HepG2 (cell line): ENCODE measurements at regions not wholly inside any gene's neighbourhood (a gene's known extent, or its start where the extent isn't known, plus 50 kb on each side); places are given as distances from the start of the nearest gene placed in this dataset.

ENCODE experiments used
- ATAC-seq: fragments of 200-7000 bp; cut with Tn5 transposase; 3 replicates; pipeline ENCODE4 v1.9.1; 2020; ENCODE audit warnings: mild to moderate bottlenecking, moderate library complexity
- BruUV-seq: library from RNA; stranded (reverse); fragments of 400-500 nt; replicated peaks from 2 replicates; lab custom pipeline; 2021; lab: Mats Ljungman, UMichigan
- CTCF ChIA-PET: fragments of 300-600 bp; formaldehyde crosslinking; extraction: SDS; loops from one replicate; lab custom pipeline; 2021; ENCODE audit warnings: low total read pairs, inconsistent platforms, low intra/inter-chr PET ratio; lab: Yijun Ruan, JAX
- POLR2A ChIA-PET: fragments of 350-600 bp; sonication (Branson Sonifier 250); formaldehyde crosslinking; loops from one replicate; lab custom pipeline; 2020; ENCODE audit warnings: antibody characterized with exemption, inconsistent platforms; lab: Yijun Ruan, JAX
- DNase-seq: peaks from one replicate; pipeline ENCODE4 v3.0.0-alpha.2; 2015; ENCODE audit warnings: low spot score
- FAIRE-seq: peaks from 3 replicates; lab custom pipeline; 2011; peaks lifted over from hg19 to GRCh38; lab: Jason Lieb, UNC
- H2AFZ ChIP-seq: one replicate; pipeline ENCODE4 v1.6.1; 2011; ENCODE audit warnings: low read length, inconsistent platforms
- H3K27ac ChIP-seq: fragments of 300-600 bp; 3 replicates; pipeline ENCODE4 v1.8.0; 2011; ENCODE audit warnings: mixed run types, mild to moderate bottlenecking, mixed read lengths, low read length, inconsistent platforms; ENCODE audit not compliant: insufficient read depth; ENCODE audit errors: extremely low read length
- H3K27me3 ChIP-seq, 2 experiments: fragments of 200-600 bp in 1 of 2; 2 replicates in 1 of 2; 3 replicates in 1 of 2; pipeline versions ENCODE4 v1.6.0 to v1.8.0; 2011; ENCODE audit warnings: low read length in 2 of 2, mild to moderate bottlenecking in 2 of 2, moderate library complexity in 2 of 2, inconsistent platforms in 1 of 2; ENCODE audit not compliant: insufficient read depth in 2 of 2, control insufficient read depth in 1 of 2
- H3K36me3 ChIP-seq, 2 experiments: fragments of 200-600 bp in 1 of 2; replicated peaks in 1 of 2; 2 replicates in 1 of 2; 3 replicates in 1 of 2; pipeline versions ENCODE4 v1.5.1 to v1.8.0; 2011; ENCODE audit warnings: low read length in 2 of 2, inconsistent platforms in 1 of 2; ENCODE audit not compliant: insufficient read depth in 2 of 2, control insufficient read depth in 1 of 2
- H3K4me1 ChIP-seq: 2 replicates; pipeline ENCODE4 v1.5.1; 2012; ENCODE audit warnings: low read length, inconsistent platforms; ENCODE audit not compliant: insufficient read depth
- H3K4me2 ChIP-seq: 2 replicates; pipeline ENCODE4 v1.6.0; 2011; ENCODE audit warnings: low read depth, low read length, inconsistent platforms
- H3K4me3 ChIP-seq, 3 experiments: fragments of 200-600 bp in 1 of 3; sonication (generic), shearing (Covaris generic) in 1 of 3; replicated peaks in 1 of 3; 2 replicates each; pipeline ENCODE4 v1.5.1; 2011 to 2016; ENCODE audit warnings: low read length in 3 of 3, inconsistent platforms in 2 of 3, low read depth in 2 of 3, mild to moderate bottlenecking in 2 of 3, control low read depth in 1 of 3, mixed read lengths in 1 of 3; ENCODE audit not compliant: insufficient read depth in 1 of 3
- H3K79me2 ChIP-seq: one replicate; pipeline ENCODE4 v1.6.1; 2011; ENCODE audit warnings: low read length, inconsistent platforms; ENCODE audit not compliant: insufficient read depth
- H3K9ac ChIP-seq: 2 replicates; pipeline ENCODE4 v1.6.0; 2011; ENCODE audit warnings: mild to moderate bottlenecking, low read depth, low read length, inconsistent platforms; ENCODE audit not compliant: insufficient read depth
- H3K9me3 ChIP-seq: 2 replicates; pipeline ENCODE4 v1.5.1; 2012; ENCODE audit warnings: mild to moderate bottlenecking, low read length
- H4K20me1 ChIP-seq: 2 replicates; pipeline ENCODE4 v1.6.0; 2011; ENCODE audit warnings: inconsistent platforms, mild to moderate bottlenecking, low read length, moderate library complexity; ENCODE audit not compliant: insufficient read depth
- ARID2 ChIP-seq: sonication (generic); formaldehyde crosslinking; IDR thresholded peaks from 2 replicates; pipeline ENCODE4 v1.8.1; 2022; ENCODE audit warnings: mild to moderate bottlenecking, missing genetic modification reagents, borderline replicate concordance
- ASH2L ChIP-seq: fragments of 300-600, 200-600 bp; sonication (generic); IDR thresholded peaks from 2 replicates; pipeline ENCODE4 v1.7.0; 2017; ENCODE audit warnings: low read depth, mild to moderate bottlenecking, moderate library complexity, mixed read lengths, low read length; ENCODE audit not compliant: insufficient read length
- DNMT1 ChIP-seq: sonication (generic); formaldehyde crosslinking; IDR thresholded peaks from 2 replicates; pipeline ENCODE4 v1.5.1; 2020; ENCODE audit warnings: mild to moderate bottlenecking, missing genetic modification reagents
- ETV5 ChIP-seq: IDR thresholded peaks from 2 replicates; pipeline ENCODE4 v1.6.1; 2018; ENCODE audit warnings: missing biosample characterization, missing genetic modification reagents, inconsistent platforms, borderline replicate concordance
- FOXA3 ChIP-seq: IDR thresholded peaks from 2 replicates; pipeline ENCODE4 v1.6.1; 2016; ENCODE audit warnings: missing genetic modification reagents, missing compliant biosample characterization
- NFKBIZ ChIP-seq: IDR thresholded peaks from 2 replicates; pipeline ENCODE4 v1.6.1; 2018; ENCODE audit warnings: missing genetic modification reagents, missing compliant biosample characterization
- PLRG1 ChIP-seq: fragments of 450-650 bp; conservative IDR thresholded peaks from 2 replicates; pipeline ENCODE4 v1.6.1; 2016
- RFX1 ChIP-seq: fragments of 450-650 bp; IDR thresholded peaks from 2 replicates; pipeline ENCODE4 v1.6.1; 2017
- RFX3 ChIP-seq: IDR thresholded peaks from 2 replicates; pipeline ENCODE4 v1.6.1; 2016; ENCODE audit warnings: missing biosample characterization, missing genetic modification reagents
- SP4 ChIP-seq: sonication (generic); formaldehyde crosslinking; IDR thresholded peaks from 2 replicates; pipeline ENCODE4 v1.8.1; 2023; ENCODE audit warnings: mild to moderate bottlenecking, missing genetic modification reagents
- YEATS4 ChIP-seq: sonication (generic); formaldehyde crosslinking; IDR thresholded peaks from 2 replicates; pipeline ENCODE4 v1.4.0; 2020; ENCODE audit warnings: missing genetic modification reagents, borderline replicate concordance
- ZNF326 ChIP-seq: sonication (generic); formaldehyde crosslinking; IDR thresholded peaks from 2 replicates; pipeline ENCODE4 v1.4.0; 2020; ENCODE audit warnings: missing genetic modification reagents, borderline replicate concordance
- ZNF484 ChIP-seq: sonication (generic); formaldehyde crosslinking; IDR thresholded peaks from 2 replicates; pipeline ENCODE4 v1.5.1; 2020; ENCODE audit warnings: mild to moderate bottlenecking, low read depth, missing genetic modification reagents, borderline replicate concordance
- WGBS: methylation state at CpG from one replicate; pipeline ENCODE4 v1.1.6; 2017; ENCODE audit warnings: low lambda C conversion rate; 5-methylcytosine and 5-hydroxymethylcytosine counted together
- in situ Hi-C: cut with HindIII; loops from 2 replicates; pipeline ENCODE4 v1.10.0; 2017; ENCODE audit warnings: low pct_unique_long_range_greater_than_20kb; ENCODE audit not compliant: extremely low pct_ligation_motif_present
- intact Hi-C: fragments of 100-400 bp; cut with micrococcal nuclease; formaldehyde crosslinking; loops from one replicate; pipeline ENCODE4 v1.10.0; 2022; ENCODE audit not compliant: unreplicated experiment
- TF ChIP-seq, protein P1 (sequence below): sonication (generic); formaldehyde crosslinking; IDR thresholded peaks from 2 replicates; pipeline ENCODE4 v1.8.0; 2022; ENCODE audit warnings: mild to moderate bottlenecking, missing genetic modification reagents
- TF ChIP-seq, protein P2 (sequence below): sonication (generic); formaldehyde crosslinking; IDR thresholded peaks from 2 replicates; pipeline ENCODE4 v1.8.1; 2023; ENCODE audit warnings: mild to moderate bottlenecking, moderate library complexity, missing genetic modification reagents
- TF ChIP-seq, protein P3 (sequence below): IDR thresholded peaks from 2 replicates; pipeline ENCODE4 v1.6.1; 2016; ENCODE audit warnings: missing compliant biosample characterization, missing genetic modification reagents, borderline replicate concordance
- TF ChIP-seq, protein P4 (sequence below): sonication (generic); formaldehyde crosslinking; IDR thresholded peaks from 2 replicates; pipeline ENCODE4 v1.4.0; 2020; ENCODE audit warnings: mild to moderate bottlenecking, missing genetic modification reagents
- TF ChIP-seq, protein P5 (sequence below): sonication (generic); formaldehyde crosslinking; IDR thresholded peaks from 2 replicates; pipeline ENCODE4 v1.5.1; 2020; ENCODE audit warnings: missing genetic modification reagents, mild to moderate bottlenecking, borderline replicate concordance

DNA sequence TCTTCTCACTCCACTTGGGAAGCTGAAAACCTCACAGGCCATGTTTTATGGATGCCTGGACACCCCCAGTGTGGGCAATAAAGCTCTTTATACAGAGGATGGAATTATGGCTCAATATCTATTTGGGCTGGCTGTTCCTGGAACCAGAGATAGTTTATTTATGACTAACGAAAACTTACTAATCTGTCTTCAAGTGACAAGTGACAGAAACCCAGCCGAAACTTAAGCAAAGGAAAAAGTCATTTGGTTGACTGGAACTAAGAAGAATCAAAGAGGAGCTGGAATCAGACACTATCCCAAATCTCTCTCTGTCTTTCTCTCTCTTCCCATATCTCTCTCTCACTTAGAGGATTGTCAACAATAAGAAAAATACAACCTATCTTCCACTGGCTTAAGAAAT is 78.3 kb upstream of the CDK6 start:
- Histone ChIP-seq H3K4me3 (no peak overlapping the region), H3K9ac (no peak overlapping the region), H3K27me3 (no peaks in the 10 kb centered on the region)
- intact Hi-C loops = no loop called here
- in situ Hi-C loops = no loop called here
- no TSS peak for BruUV-seq
- no peak for TF ChIP-seq ETV5 (CRISPR knock-in tag)
- TF ChIP-seq, protein P1, sequence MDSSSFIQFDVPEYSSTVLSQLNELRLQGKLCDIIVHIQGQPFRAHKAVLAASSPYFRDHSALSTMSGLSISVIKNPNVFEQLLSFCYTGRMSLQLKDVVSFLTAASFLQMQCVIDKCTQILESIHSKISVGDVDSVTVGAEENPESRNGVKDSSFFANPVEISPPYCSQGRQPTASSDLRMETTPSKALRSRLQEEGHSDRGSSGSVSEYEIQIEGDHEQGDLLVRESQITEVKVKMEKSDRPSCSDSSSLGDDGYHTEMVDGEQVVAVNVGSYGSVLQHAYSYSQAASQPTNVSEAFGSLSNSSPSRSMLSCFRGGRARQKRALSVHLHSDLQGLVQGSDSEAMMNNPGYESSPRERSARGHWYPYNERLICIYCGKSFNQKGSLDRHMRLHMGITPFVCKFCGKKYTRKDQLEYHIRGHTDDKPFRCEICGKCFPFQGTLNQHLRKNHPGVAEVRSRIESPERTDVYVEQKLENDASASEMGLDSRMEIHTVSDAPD = no peak
- no peak for TF ChIP-seq SP4 (CRISPR knock-in tag)
- no peak for TF ChIP-seq DNMT1 (CRISPR knock-in tag)
- no peak for TF ChIP-seq FOXA3 (CRISPR knock-in tag)
- TF ChIP-seq ASH2L = no peak
- TF ChIP-seq, protein P2, sequence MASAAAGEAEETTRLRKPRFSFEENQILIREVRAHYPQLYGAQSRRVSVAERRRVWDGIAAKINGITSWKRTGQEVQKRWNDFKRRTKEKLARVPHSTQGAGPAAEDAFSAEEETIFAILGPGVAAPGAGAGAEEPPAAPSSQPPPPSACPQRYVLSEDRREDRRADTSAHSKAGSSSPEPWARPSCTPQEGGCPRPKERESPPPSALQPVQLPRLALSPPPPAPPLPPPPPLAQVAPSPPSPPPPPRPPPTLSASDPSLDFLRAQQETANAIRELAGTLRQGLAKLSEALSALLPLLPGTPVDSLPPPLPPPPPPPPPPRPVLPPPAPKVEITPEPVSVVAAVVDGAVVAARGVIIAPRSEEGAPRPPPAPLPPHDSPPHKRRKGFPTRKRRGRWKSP (CRISPR knock-in tag) = no peak
- no peak for TF ChIP-seq PLRG1
- TF ChIP-seq, protein P3, sequence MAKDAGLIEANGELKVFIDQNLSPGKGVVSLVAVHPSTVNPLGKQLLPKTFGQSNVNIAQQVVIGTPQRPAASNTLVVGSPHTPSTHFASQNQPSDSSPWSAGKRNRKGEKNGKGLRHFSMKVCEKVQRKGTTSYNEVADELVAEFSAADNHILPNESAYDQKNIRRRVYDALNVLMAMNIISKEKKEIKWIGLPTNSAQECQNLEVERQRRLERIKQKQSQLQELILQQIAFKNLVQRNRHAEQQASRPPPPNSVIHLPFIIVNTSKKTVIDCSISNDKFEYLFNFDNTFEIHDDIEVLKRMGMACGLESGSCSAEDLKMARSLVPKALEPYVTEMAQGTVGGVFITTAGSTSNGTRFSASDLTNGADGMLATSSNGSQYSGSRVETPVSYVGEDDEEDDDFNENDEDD (CRISPR knock-in tag) = no peak
- TF ChIP-seq, protein P4, sequence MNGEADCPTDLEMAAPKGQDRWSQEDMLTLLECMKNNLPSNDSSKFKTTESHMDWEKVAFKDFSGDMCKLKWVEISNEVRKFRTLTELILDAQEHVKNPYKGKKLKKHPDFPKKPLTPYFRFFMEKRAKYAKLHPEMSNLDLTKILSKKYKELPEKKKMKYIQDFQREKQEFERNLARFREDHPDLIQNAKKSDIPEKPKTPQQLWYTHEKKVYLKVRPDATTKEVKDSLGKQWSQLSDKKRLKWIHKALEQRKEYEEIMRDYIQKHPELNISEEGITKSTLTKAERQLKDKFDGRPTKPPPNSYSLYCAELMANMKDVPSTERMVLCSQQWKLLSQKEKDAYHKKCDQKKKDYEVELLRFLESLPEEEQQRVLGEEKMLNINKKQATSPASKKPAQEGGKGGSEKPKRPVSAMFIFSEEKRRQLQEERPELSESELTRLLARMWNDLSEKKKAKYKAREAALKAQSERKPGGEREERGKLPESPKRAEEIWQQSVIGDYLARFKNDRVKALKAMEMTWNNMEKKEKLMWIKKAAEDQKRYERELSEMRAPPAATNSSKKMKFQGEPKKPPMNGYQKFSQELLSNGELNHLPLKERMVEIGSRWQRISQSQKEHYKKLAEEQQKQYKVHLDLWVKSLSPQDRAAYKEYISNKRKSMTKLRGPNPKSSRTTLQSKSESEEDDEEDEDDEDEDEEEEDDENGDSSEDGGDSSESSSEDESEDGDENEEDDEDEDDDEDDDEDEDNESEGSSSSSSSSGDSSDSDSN (CRISPR knock-in tag) = no peak
- no peak for TF ChIP-seq YEATS4 (CRISPR knock-in tag)
- TF ChIP-seq, protein P5, sequence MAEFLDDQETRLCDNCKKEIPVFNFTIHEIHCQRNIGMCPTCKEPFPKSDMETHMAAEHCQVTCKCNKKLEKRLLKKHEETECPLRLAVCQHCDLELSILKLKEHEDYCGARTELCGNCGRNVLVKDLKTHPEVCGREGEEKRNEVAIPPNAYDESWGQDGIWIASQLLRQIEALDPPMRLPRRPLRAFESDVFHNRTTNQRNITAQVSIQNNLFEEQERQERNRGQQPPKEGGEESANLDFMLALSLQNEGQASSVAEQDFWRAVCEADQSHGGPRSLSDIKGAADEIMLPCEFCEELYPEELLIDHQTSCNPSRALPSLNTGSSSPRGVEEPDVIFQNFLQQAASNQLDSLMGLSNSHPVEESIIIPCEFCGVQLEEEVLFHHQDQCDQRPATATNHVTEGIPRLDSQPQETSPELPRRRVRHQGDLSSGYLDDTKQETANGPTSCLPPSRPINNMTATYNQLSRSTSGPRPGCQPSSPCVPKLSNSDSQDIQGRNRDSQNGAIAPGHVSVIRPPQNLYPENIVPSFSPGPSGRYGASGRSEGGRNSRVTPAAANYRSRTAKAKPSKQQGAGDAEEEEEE (CRISPR knock-in tag) = no peak
- no peak for TF ChIP-seq ZNF326
- TF ChIP-seq ARID2 (CRISPR knock-in tag) = no peak
- TF ChIP-seq NFKBIZ (CRISPR knock-in tag) = no peak
- no peak for TF ChIP-seq ZNF484 (CRISPR knock-in tag)
- TF ChIP-seq RFX3 (CRISPR knock-in tag) = no peak
- TF ChIP-seq RFX1 = no peak
- TF ChIP-seq, all 625 proteins: peak for 0
- no peaks in the 10 kb centered on the region for H4K20me1 ChIP-seq
- FAIRE-seq (no peak), ATAC-seq (no peak), DNase-seq (no peak)
- no peak overlapping the region for H3K4me2 ChIP-seq
- H3K27ac ChIP-seq = no peak overlapping the region
- ChIA-PET POLR2A (no interaction called here), CTCF (no interaction called here)
- H3K9me3 ChIP-seq = no peaks in the 10 kb centered on the region
- 20% methylated on average over 2 of the region's 2 CpGs for WGBS
- no peaks in the 10 kb centered on the region for H3K79me2 ChIP-seq
- H3K4me1 ChIP-seq = no peaks in the 10 kb centered on the region
- H2AFZ ChIP-seq = no peak overlapping the region
- no peaks in the 10 kb centered on the region for H3K36me3 ChIP-seq
